ENCODE measurements at regions not wholly inside any gene's neighbourhood (a gene's known extent, or its start where the extent isn't known, plus 50 kb on each side); places are given as distances from the start of the nearest gene placed in this dataset.
A peak's percentile ranks its signal among the peaks of the same experiment; 100 is the strongest.

DNA sequence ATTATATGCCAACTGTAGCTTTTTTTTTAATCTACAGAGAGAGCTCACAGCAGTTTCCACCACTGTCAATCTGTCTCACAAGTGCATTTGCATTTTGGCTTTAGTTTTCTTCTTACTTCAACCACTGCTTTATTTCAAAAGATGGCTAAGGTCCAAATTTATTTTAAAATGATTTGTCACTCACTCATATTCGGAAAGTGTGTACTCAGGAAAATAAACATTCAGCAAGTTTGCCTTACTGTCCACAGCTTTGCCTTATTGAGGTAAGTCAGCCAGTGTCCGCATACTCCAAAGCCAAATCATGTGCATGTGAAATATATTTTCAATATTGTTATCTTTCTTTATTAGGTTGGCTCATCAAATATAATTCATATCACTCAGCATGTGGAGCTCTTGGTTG, 240.7 kb upstream of the ARHGEF26 start:
- TF ChIP-seq, protein P1, sequence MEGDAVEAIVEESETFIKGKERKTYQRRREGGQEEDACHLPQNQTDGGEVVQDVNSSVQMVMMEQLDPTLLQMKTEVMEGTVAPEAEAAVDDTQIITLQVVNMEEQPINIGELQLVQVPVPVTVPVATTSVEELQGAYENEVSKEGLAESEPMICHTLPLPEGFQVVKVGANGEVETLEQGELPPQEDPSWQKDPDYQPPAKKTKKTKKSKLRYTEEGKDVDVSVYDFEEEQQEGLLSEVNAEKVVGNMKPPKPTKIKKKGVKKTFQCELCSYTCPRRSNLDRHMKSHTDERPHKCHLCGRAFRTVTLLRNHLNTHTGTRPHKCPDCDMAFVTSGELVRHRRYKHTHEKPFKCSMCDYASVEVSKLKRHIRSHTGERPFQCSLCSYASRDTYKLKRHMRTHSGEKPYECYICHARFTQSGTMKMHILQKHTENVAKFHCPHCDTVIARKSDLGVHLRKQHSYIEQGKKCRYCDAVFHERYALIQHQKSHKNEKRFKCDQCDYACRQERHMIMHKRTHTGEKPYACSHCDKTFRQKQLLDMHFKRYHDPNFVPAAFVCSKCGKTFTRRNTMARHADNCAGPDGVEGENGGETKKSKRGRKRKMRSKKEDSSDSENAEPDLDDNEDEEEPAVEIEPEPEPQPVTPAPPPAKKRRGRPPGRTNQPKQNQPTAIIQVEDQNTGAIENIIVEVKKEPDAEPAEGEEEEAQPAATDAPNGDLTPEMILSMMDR (IDR thresholded peaks at IDR 0.05; ENCODE audit: low read depth, low read length), result no peak
- Histone ChIP-seq H3K9me3 (ENCODE audit: low read depth) (no peaks in the 10 kb centered on the region), H3K27me3 (no peaks in the 10 kb centered on the region), H3K4me1 (ENCODE audit: low read depth) (no peaks in the 10 kb centered on the region), H3K27ac (no peak overlapping the region), H3K36me3 (no peaks in the 10 kb centered on the region), H3K4me3 (no peak overlapping the region)
- no peak for DNase-seq (ENCODE audit: low read depth in 1 of 2, low spot score in 1 of 2)

DNA sequence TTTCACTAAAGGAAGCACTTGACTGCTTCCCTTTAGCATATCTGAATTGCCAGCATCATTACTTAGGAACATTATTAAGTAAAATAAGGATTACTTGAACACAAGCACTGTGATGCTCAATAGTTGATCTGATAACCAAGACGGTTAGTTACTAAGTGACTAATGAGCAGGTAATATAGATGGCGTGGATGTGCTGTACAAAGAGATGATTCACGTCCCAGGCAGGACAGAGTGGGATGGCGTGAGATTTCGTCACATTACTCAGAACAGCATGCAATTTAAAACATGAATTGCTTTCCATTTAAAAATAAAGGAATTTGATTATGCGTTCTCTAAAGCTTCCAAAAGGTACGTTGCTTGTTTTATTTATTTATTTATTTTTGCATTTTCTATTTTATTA, 240.0 kb upstream of the ARHGEF26 start:
- H3K36me3 ChIP-seq, result no peaks in the 10 kb centered on the region
- H3K4me1 ChIP-seq (ENCODE audit: low read depth), result no peaks in the 10 kb centered on the region
- H3K27ac ChIP-seq, result no peak overlapping the region
- DNase-seq (ENCODE audit: low read depth in 1 of 2, low spot score in 1 of 2), result peak in 1 of 2 donors; percentile 10
- no peaks in the 10 kb centered on the region for H3K9me3 ChIP-seq (ENCODE audit: low read depth)
- H3K27me3 ChIP-seq, result no peaks in the 10 kb centered on the region
- TF ChIP-seq, protein P1 (IDR thresholded peaks at IDR 0.05; ENCODE audit: low read depth, low read length), result no peak
- no peak overlapping the region for H3K4me3 ChIP-seq

DNA sequence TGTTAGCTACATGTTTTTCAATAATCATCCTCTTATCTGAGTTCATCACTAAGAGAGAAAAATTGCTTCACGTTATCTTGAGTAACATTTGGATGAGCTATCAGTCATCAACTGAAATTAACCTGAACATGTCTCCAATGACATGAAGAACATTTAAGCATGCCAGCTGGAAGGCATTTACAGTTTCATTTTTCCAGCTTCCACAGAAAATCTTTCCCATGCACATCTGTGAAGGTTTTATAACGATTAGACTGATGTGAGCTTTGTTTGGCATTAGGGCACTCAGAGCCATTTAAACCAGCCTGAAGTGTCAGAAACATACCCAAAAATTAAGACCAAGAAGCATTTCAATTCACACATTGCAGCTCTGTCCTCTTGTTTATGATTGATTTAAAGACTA, 235.8 kb upstream of the ARHGEF26 start:
- TF ChIP-seq, protein P1 (IDR thresholded peaks at IDR 0.05; ENCODE audit: low read depth, low read length), result no peak

DNA sequence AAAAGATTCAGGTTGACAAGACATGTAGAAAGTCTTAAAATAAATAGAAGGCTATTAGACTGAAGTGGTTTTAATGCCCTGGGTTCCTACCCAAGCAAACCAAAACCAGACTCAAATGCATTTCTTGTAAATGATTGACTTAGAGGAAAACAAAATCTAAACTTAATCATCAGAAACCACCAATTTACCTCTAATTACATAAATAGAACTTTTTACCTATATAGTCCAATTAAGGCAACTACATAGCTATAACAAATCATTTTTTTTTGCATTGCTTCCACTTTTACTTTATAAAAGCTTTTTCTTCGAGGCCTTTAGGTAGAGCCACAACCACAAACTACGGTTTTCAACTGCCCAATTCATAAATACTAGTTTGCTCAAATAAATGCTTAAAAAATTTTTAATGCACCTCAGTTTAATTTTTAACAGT, 231.3 kb upstream of the ARHGEF26 start:
- no peaks in the 10 kb centered on the region for H3K4me1 ChIP-seq (ENCODE audit: low read depth)
- H3K4me3 ChIP-seq, result no peak overlapping the region
- H3K27me3 ChIP-seq, result no peaks in the 10 kb centered on the region
- H3K27ac ChIP-seq, result no peak overlapping the region
- TF ChIP-seq, protein P1 (IDR thresholded peaks at IDR 0.05; ENCODE audit: low read depth, low read length), result no peak
- H3K36me3 ChIP-seq, result no peaks in the 10 kb centered on the region
- no peak for DNase-seq (ENCODE audit: low read depth in 1 of 2, low spot score in 1 of 2)
- no peaks in the 10 kb centered on the region for H3K9me3 ChIP-seq (ENCODE audit: low read depth)

More for the DNA sequence above, 235.8 kb upstream of the ARHGEF26 start:
- Histone ChIP-seq H3K27ac (no peak overlapping the region), H3K9me3 (ENCODE audit: low read depth) (no peaks in the 10 kb centered on the region), H3K4me3 (no peak overlapping the region), H3K4me1 (ENCODE audit: low read depth) (no peaks in the 10 kb centered on the region), H3K27me3 (no peaks in the 10 kb centered on the region), H3K36me3 (no peaks in the 10 kb centered on the region)
- no peak for DNase-seq (ENCODE audit: low read depth in 1 of 2, low spot score in 1 of 2)

DNA sequence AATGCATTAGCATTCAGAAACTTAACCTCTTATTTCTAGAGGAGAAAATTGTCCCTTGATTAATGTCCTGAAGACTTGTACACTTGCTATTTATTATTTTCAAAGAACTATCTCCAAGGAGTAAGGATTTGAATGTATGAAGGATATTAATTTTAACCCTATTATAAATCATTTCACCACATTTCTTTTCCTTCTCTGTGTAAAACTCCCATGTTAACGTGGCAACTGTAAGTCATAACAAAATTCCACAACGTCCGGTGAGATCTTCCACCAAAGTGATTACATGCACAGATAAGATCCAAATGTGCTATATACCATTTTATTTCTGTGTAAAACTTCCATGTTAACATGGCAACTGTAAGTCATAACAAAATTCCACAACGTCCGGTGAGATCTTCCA, 229.1 kb upstream of the ARHGEF26 start:
- TF ChIP-seq, protein P1 (IDR thresholded peaks at IDR 0.05; ENCODE audit: low read depth, low read length), result no peak
- H3K4me3 ChIP-seq, result no peak overlapping the region

DNA sequence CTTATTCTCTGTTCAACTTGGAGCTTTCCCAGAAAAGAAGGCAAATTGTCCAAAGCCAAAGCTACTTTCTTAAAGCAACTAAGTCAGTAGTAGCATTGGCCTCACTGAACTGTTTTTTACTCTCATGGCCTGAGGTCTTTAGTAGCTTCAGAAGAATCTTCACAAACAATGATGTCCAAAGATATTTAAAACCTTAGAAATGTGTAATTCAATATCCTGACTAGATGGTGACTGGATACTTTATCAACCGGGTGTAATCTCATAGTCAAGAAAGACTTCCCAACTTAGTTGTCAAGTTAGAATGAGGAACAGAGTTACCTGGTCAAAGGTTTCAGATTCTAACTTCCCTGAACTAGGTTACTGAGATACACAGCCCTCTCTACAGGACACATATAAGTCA, 226.3 kb upstream of the ARHGEF26 start:
- TF ChIP-seq, protein P1 (IDR thresholded peaks at IDR 0.05; ENCODE audit: low read depth, low read length), result no peak
- Histone ChIP-seq H3K27ac (no peak overlapping the region), H3K9me3 (ENCODE audit: low read depth) (no peaks in the 10 kb centered on the region), H3K27me3 (no peaks in the 10 kb centered on the region), H3K36me3 (no peaks in the 10 kb centered on the region), H3K4me1 (ENCODE audit: low read depth) (no peaks in the 10 kb centered on the region), H3K4me3 (no peak overlapping the region)
- DNase-seq (ENCODE audit: low read depth in 1 of 2, low spot score in 1 of 2), result no peak

More for the DNA sequence above, 229.1 kb upstream of the ARHGEF26 start:
- H3K27me3 ChIP-seq, result no peaks in the 10 kb centered on the region
- no peaks in the 10 kb centered on the region for H3K36me3 ChIP-seq
- H3K4me1 ChIP-seq (ENCODE audit: low read depth), result no peaks in the 10 kb centered on the region
- DNase-seq (ENCODE audit: low read depth in 1 of 2, low spot score in 1 of 2), result no peak
- H3K9me3 ChIP-seq (ENCODE audit: low read depth), result no peaks in the 10 kb centered on the region
- H3K27ac ChIP-seq, result no peak overlapping the region

All from cardiac muscle cell (in vitro differentiated cells and primary cell).